ENCODE measurements at regions not wholly inside any gene's neighbourhood (a gene's known extent, or its start where the extent isn't known, plus 50 kb on each side); places are given as distances from the start of the nearest gene placed in this dataset.

DNA sequence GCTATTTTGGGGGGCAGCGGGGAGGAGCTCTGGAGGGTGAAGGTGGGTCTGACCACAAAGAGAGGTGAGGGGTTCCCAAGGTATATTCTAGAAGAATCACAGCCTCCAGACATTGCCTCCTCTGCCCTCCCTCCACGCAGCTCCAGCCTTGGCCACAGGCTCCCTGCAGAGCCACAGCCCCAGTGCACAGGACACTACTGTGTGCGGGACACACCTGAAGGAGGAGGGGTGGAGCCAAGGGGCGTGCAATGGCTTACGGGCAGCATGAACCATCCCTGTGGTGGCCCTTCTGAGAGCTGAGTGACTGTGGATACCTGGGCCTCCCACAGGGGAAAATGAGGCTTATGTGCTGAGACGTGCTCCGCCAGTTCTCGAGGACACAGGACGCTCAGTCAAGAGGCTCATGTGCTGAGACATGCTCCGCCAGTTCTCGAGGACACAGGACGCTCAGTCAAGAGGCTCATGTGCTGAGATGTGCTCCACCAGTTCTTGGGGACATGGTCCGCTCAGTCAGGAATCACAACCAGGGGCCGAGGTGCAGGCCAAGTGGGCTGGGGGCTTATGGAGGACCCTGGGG lies 417.3 kb downstream of the SHANK2 start (continued):
- TF ChIP-seq NANOG (IDR thresholded peaks at IDR 0.05; ENCODE audit: borderline replicate concordance) (no peak), ZNF331 (CRISPR knock-in tag; IDR thresholded peaks at IDR 0.05; ENCODE audit: low read depth) (no peak), POLR2AphosphoS5 (IDR thresholded peaks at IDR 0.05; ENCODE audit: low read depth) (no peak), CREB1 (CRISPR knock-in tag; IDR thresholded peaks at IDR 0.05; ENCODE audit: low read depth) (no peak)
- TF ChIP-seq, protein P1, sequence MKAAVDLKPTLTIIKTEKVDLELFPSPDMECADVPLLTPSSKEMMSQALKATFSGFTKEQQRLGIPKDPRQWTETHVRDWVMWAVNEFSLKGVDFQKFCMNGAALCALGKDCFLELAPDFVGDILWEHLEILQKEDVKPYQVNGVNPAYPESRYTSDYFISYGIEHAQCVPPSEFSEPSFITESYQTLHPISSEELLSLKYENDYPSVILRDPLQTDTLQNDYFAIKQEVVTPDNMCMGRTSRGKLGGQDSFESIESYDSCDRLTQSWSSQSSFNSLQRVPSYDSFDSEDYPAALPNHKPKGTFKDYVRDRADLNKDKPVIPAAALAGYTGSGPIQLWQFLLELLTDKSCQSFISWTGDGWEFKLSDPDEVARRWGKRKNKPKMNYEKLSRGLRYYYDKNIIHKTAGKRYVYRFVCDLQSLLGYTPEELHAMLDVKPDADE (IDR thresholded peaks at IDR 0.05), result no peak
- TF ChIP-seq, protein P2, sequence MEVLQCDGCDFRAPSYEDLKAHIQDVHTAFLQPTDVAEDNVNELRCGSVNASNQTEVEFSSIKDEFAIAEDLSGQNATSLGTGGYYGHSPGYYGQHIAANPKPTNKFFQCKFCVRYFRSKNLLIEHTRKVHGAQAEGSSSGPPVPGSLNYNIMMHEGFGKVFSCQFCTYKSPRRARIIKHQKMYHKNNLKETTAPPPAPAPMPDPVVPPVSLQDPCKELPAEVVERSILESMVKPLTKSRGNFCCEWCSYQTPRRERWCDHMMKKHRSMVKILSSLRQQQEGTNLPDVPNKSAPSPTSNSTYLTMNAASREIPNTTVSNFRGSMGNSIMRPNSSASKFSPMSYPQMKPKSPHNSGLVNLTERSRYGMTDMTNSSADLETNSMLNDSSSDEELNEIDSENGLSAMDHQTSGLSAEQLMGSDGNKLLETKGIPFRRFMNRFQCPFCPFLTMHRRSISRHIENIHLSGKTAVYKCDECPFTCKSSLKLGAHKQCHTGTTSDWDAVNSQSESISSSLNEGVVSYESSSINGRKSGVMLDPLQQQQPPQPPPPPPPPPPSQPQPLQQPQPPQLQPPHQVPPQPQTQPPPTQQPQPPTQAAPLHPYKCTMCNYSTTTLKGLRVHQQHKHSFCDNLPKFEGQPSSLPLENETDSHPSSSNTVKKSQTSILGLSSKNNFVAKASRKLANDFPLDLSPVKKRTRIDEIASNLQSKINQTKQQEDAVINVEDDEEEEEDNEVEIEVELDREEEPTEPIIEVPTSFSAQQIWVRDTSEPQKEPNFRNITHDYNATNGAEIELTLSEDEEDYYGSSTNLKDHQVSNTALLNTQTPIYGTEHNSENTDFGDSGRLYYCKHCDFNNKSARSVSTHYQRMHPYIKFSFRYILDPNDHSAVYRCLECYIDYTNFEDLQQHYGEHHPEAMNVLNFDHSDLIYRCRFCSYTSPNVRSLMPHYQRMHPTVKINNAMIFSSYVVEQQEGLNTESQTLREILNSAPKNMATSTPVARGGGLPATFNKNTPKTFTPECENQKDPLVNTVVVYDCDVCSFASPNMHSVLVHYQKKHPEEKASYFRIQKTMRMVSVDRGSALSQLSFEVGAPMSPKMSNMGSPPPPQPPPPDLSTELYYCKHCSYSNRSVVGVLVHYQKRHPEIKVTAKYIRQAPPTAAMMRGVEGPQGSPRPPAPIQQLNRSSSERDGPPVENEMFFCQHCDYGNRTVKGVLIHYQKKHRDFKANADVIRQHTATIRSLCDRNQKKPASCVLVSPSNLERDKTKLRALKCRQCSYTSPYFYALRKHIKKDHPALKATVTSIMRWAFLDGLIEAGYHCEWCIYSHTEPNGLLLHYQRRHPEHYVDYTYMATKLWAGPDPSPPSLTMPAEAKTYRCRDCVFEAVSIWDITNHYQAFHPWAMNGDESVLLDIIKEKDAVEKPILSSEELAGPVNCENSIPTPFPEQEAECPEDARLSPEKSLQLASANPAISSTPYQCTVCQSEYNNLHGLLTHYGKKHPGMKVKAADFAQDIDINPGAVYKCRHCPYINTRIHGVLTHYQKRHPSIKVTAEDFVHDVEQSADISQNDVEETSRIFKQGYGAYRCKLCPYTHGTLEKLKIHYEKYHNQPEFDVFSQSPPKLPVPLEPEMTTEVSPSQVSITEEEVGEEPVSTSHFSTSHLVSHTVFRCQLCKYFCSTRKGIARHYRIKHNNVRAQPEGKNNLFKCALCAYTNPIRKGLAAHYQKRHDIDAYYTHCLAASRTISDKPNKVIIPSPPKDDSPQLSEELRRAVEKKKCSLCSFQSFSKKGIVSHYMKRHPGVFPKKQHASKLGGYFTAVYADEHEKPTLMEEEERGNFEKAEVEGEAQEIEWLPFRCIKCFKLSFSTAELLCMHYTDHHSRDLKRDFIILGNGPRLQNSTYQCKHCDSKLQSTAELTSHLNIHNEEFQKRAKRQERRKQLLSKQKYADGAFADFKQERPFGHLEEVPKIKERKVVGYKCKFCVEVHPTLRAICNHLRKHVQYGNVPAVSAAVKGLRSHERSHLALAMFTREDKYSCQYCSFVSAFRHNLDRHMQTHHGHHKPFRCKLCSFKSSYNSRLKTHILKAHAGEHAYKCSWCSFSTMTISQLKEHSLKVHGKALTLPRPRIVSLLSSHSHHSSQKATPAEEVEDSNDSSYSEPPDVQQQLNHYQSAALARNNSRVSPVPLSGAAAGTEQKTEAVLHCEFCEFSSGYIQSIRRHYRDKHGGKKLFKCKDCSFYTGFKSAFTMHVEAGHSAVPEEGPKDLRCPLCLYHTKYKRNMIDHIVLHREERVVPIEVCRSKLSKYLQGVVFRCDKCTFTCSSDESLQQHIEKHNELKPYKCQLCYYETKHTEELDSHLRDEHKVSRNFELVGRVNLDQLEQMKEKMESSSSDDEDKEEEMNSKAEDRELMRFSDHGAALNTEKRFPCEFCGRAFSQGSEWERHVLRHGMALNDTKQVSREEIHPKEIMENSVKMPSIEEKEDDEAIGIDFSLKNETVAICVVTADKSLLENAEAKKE (CRISPR knock-in tag; IDR thresholded peaks at IDR 0.05), result no peak

DNA sequence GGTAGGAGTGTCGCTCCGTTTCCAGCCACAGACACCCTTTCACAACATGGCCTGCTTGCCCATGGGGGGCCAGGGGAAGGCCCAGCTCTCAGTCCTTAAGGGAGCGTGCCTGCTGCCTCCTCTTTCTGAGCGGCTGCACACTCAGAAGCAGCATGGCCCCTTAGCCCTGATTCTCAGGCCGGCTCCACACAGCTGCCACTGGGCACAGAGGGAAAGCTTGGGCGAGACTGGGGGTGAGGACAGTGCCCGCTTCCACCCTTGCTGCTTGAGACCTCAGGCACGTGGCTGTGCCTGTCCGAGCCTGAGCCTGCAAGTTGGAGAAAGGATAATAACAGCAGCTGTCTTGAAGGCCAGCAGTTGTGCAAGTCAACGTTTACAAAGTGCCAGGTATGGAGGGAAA lies 416.3 kb downstream of the SHANK2 start:
- Mint-ChIP-seq H3K9me3 (peaks cover 6% of the 10 kb centered on the region; the same call in 2 of the 3 replicates), H3K4me1 (peaks cover 35% of the 10 kb centered on the region), H3K27me3 (ENCODE audit: insufficient read depth, low read depth, poor library complexity) (peaks cover 21% of the 10 kb centered on the region), H3K27ac (no peak overlapping the region), H3K36me3 (ENCODE audit: low read depth) (peaks cover 9% of the 10 kb centered on the region), H3K4me3 (no peak overlapping the region)
- no peaks in the 10 kb centered on the region for H3K27me3 ChIP-seq (ENCODE audit: insufficient read depth)
- no peak for ATAC-seq
- no peaks in the 10 kb centered on the region for H3K36me3 ChIP-seq (ENCODE audit: insufficient read depth)
- no peaks in the 10 kb centered on the region for H3K9me2 ChIP-seq (ENCODE audit: insufficient read depth)
- DNase-seq (ENCODE audit: low spot score), result no peak
- no peaks in the 10 kb centered on the region; the same call in 1 of the 2 replicates for H4K20me1 ChIP-seq (replicated peaks; ENCODE audit: insufficient read depth)
- H3K4me2 ChIP-seq, result no peak overlapping the region
- no peaks in the 10 kb centered on the region for H3F3A ChIP-seq (replicated peaks; ENCODE audit: low read depth)
- H3K4me1 ChIP-seq (ENCODE audit: insufficient read depth), result peaks cover 5% of the 10 kb centered on the region
- no peak overlapping the region for H3K27ac ChIP-seq (ENCODE audit: low read depth)
- H3K4me3 ChIP-seq, result no peak overlapping the region
- no peak overlapping the region for H2AFZ ChIP-seq
- H3K79me2 ChIP-seq (replicated peaks; ENCODE audit: insufficient read depth), result no peaks in the 10 kb centered on the region
- TF ChIP-seq, protein P3, sequence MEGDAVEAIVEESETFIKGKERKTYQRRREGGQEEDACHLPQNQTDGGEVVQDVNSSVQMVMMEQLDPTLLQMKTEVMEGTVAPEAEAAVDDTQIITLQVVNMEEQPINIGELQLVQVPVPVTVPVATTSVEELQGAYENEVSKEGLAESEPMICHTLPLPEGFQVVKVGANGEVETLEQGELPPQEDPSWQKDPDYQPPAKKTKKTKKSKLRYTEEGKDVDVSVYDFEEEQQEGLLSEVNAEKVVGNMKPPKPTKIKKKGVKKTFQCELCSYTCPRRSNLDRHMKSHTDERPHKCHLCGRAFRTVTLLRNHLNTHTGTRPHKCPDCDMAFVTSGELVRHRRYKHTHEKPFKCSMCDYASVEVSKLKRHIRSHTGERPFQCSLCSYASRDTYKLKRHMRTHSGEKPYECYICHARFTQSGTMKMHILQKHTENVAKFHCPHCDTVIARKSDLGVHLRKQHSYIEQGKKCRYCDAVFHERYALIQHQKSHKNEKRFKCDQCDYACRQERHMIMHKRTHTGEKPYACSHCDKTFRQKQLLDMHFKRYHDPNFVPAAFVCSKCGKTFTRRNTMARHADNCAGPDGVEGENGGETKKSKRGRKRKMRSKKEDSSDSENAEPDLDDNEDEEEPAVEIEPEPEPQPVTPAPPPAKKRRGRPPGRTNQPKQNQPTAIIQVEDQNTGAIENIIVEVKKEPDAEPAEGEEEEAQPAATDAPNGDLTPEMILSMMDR (conservative IDR thresholded peaks at IDR 0.05; ENCODE audit: low read depth in 2 of 2), result no peak
- no peak for TF ChIP-seq ZNF114 (CRISPR knock-in tag; IDR thresholded peaks at IDR 0.05)
- TF ChIP-seq POLR2AphosphoS5 (IDR thresholded peaks at IDR 0.05; ENCODE audit: low read depth), result no peak
- TF ChIP-seq NANOG (IDR thresholded peaks at IDR 0.05; ENCODE audit: borderline replicate concordance), result no peak
- TF ChIP-seq CREB1 (CRISPR knock-in tag; IDR thresholded peaks at IDR 0.05; ENCODE audit: low read depth), result no peak
- TF ChIP-seq, protein P1 (IDR thresholded peaks at IDR 0.05), result no peak

Measured in GM23338 (cell line).